Stimulated activated naive CD8-positive, alpha-beta T cell treated with anti-CD3 and anti-CD28 coated beads, Interleukin-15, Interleukin-2, amounts not matched to agents 100 ng/mL and 50 ng/mL, for 24 hours (primary cell): ENCODE measurements at regions not wholly inside any gene's neighbourhood (a gene's known extent, or its start where the extent isn't known, plus 50 kb on each side); places are given as distances from the start of the nearest gene placed in this dataset.
"Not testable (repeated sequence)": the region's sequence is repeated elsewhere in the genome, so short reads cannot be mapped to it uniquely, and the experiment has no call there.

ENCODE experiments used
- H3K27ac Mint-ChIP-seq: one replicate; pipeline ENCODE4 v1.8.0; 2021; ENCODE audit warnings: mild to moderate bottlenecking, mixed read lengths
- H3K27me3 Mint-ChIP-seq: one replicate; pipeline ENCODE4 v1.8.0; 2021; ENCODE audit warnings: mixed read lengths
- H3K36me3 Mint-ChIP-seq: one replicate; pipeline ENCODE4 v1.8.0; 2021; ENCODE audit warnings: low read depth, mixed read lengths
- H3K4me1 Mint-ChIP-seq: one replicate; pipeline ENCODE4 v1.8.0; 2021; ENCODE audit warnings: low read depth, mixed read lengths
- H3K4me3 Mint-ChIP-seq: one replicate; pipeline ENCODE4 v1.8.0; 2021; ENCODE audit warnings: mild to moderate bottlenecking, mixed read lengths
- H3K9me3 Mint-ChIP-seq: one replicate; pipeline ENCODE4 v1.8.0; 2021; ENCODE audit warnings: mixed read lengths

DNA sequence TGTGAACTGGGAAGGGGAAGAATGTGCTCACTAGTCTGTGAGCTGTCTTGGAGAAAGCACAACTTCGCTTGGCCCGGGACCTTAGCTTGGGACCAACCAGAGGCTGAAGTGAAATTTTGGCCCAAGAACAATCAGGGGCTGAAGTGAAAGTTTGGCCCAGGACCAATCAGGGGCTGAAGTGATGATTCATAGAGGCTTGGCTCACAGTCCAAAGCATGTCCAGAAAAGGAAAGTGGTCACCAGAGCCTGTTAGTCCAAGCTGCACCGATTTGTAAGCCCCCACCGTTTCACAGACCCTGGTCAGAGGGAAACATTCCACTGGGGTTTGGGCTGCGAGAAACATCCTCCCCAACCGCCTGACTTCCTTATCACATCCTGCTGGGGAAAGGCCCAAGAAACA is 763.3 kb downstream of the SPATA31A7 start:
- not testable (repeated sequence) for H3K27me3 Mint-ChIP-seq, H3K36me3 Mint-ChIP-seq, H3K4me1 Mint-ChIP-seq, H3K4me3 Mint-ChIP-seq, H3K9me3 Mint-ChIP-seq, H3K27ac Mint-ChIP-seq

DNA sequence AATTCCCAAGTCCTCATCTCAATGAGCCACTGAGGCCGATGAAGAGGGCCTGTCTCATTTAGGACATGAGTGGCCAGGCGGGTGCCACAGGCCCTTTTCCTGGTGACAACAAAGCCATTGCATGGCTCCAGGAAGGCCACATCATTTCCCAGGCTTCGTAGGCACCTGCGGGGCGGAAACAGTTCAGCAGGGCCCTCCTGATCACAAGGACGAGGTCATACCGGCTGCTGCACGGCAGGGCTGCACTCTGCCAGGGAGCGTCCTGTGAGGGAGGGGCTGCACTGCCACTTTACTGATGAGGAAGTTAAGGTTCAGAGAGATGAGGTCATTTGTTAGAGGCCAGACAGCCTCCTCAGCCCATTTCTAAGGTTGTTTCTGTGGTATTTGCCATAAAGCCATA is 781.8 kb downstream of the SPATA31A7 start:
- H3K4me1 Mint-ChIP-seq, H3K36me3 Mint-ChIP-seq, H3K27me3 Mint-ChIP-seq, H3K27ac Mint-ChIP-seq, H3K4me3 Mint-ChIP-seq, H3K9me3 Mint-ChIP-seq: not testable (repeated sequence)

DNA sequence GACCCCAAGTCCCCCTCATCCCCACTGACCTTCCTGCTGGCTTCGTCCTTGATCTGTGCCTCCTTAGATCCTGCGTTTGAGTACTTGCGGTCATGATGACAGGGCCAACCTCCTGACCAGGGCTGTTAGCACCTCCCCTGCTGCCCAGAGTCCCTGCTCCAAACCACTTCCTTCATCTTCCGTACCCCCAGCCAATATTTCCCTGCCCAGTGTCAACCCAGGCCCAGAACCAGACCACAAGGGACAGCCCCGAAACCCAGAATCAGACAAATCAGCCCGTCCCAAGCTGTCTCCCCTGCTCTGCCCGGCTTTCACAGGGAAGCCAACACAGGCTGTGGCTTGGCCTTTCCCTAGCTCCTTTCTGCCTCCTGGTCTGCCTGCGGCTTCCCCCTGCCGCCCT is 784.7 kb downstream of the SPATA31A7 start:
- not testable (repeated sequence) for H3K36me3 Mint-ChIP-seq, H3K4me1 Mint-ChIP-seq, H3K27ac Mint-ChIP-seq, H3K27me3 Mint-ChIP-seq, H3K9me3 Mint-ChIP-seq, H3K4me3 Mint-ChIP-seq

DNA sequence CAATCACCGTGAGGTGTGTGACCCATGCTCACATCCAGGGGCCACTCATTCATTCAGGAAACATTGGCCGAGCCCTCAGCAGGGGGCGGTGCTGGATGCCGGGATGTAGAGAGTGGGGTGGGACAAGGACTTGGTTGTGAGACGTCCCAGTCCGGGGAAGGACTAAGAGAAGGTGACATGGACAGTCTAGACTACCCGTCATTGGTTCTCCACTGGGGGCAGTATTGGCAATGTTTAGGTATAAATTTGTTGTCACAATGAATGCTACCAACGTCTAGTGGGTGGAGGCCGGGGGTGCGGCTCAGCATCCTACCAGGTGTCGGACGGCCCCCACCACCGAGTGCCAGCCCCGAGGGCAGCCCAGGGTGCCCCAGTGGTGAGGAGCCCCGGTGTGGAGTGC is 786.5 kb downstream of the SPATA31A7 start:
- H3K9me3 Mint-ChIP-seq, H3K36me3 Mint-ChIP-seq, H3K4me3 Mint-ChIP-seq, H3K27me3 Mint-ChIP-seq, H3K27ac Mint-ChIP-seq, H3K4me1 Mint-ChIP-seq: not testable (repeated sequence)

DNA sequence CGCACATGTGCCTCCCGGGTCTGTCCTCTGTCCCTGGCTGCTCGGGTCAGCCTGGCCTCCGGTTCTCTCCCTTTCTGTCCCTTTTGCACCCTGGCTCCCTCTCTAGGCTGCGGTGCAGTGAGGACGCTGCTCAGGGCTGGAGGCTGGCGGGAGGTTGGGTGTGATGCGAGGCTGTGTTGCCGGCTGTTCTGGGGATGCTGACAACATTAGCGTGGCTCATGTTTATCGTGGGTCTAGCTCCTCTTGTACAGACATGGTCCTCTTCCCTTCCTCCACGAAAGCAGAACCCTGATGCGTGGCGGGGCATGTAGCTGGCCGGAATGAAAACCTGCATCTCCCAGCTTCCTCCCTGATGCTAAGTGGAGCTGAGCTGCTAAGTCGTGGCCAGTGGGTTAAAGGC is 792.9 kb downstream of the SPATA31A7 start:
- not testable (repeated sequence) for H3K27me3 Mint-ChIP-seq, H3K4me3 Mint-ChIP-seq, H3K4me1 Mint-ChIP-seq, H3K27ac Mint-ChIP-seq, H3K36me3 Mint-ChIP-seq, H3K9me3 Mint-ChIP-seq

DNA sequence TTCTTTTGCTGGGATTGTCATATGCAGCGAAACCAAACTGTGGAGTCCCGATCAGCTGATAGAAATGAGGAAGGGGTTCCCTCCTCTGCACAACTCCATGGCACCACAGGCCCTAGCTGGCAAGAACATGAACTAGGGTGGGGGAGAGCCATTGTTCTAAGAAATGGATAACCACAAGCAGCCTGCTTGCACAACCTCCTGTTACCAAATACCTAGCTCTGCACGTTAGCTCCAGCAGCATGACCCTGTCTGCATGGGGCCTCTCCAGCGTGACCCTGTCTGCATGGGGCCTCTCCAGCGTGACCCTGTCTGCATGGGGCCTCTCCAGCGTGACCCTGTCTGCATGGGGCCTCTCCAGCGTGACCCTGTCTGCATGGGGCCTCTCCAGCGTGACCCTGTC is 793.6 kb downstream of the SPATA31A7 start:
- H3K27me3 Mint-ChIP-seq, H3K36me3 Mint-ChIP-seq, H3K4me1 Mint-ChIP-seq, H3K9me3 Mint-ChIP-seq, H3K27ac Mint-ChIP-seq, H3K4me3 Mint-ChIP-seq: not testable (repeated sequence)

DNA sequence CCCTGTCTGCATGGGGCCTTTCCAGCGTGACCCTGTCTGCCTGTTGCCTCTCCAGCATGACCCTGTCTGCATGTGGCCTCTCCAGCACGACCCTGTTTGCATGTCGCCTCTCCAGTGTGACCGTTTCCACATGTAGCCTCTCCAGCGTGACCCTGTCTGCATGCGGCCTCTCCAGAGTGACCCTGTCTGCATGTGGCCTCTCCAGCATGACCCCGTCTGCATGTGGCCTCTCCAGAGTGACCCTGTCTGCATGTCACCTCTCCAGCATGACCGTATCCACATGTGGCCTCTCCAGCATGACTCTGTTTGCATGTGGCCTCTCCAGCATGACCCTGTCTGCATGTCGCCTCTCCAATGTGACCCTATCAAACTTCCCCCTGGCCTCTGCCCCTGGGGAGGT is 794.1 kb downstream of the SPATA31A7 start:
- H3K4me3 Mint-ChIP-seq, H3K4me1 Mint-ChIP-seq, H3K27me3 Mint-ChIP-seq, H3K27ac Mint-ChIP-seq, H3K9me3 Mint-ChIP-seq, H3K36me3 Mint-ChIP-seq: not testable (repeated sequence)

DNA sequence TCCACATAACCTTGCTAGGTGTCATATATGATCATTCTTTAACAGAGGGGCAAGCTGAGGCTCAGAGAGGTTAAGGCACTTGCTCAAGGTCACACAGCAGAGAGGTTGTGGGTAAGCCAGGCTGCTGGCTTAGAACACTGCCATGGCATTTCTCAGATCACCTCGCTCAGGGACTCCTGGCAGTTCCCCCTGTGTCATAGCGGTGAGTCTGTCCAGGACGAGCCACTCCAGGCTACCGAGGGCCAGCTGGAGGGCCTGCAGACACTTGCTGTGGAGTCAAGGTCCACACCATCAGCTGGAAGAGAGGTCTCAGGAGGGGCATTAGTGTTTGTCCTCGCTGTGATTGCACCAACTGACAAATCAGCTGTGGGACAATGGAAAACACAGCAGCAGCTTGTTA is 794.7 kb downstream of the SPATA31A7 start:
- H3K4me1 Mint-ChIP-seq, H3K27me3 Mint-ChIP-seq, H3K9me3 Mint-ChIP-seq, H3K36me3 Mint-ChIP-seq, H3K4me3 Mint-ChIP-seq, H3K27ac Mint-ChIP-seq: not testable (repeated sequence)

DNA sequence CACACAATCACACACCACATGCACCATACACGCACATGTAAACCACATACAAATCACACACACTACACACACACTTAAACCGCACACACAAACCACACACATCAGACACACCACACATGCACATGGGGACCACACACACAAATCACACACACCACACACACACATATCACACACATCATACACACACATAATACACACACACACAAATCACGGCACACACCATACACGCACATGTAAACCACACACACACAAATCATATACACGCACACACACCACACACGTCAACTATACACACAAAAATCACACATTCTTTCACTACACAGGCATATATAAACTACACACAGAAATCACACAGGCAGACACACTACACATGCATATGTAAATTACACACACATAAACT is 802.3 kb downstream of the SPATA31A7 start:
- peak overlapping the region; percentile 11 for H3K27ac Mint-ChIP-seq
- not testable (repeated sequence) for H3K36me3 Mint-ChIP-seq, H3K4me3 Mint-ChIP-seq, H3K27me3 Mint-ChIP-seq, H3K4me1 Mint-ChIP-seq
- H3K9me3 Mint-ChIP-seq: peaks cover 13% of the 10 kb centered on the region

DNA sequence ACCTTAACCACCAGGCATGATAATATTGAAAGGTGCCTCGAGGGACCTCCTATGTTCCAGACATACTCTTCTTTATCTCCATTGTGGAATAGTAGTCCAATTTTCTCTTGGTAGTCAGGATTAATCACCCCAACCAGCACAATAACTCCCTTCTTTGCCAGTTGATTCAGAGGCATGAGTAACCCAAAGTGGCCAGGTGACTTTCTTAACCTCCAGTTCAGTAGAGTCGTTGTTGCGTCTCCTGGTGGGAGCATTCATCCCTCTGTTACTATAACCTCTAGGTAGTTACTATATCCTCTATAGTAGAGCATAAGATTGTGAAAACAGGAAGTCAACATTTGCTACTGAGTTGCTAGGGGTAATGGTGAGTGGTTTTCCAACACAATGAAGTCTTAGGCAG is 842.6 kb downstream of the SPATA31A7 start:
- not testable (repeated sequence) for H3K27ac Mint-ChIP-seq, H3K4me3 Mint-ChIP-seq, H3K4me1 Mint-ChIP-seq, H3K9me3 Mint-ChIP-seq, H3K36me3 Mint-ChIP-seq, H3K27me3 Mint-ChIP-seq

DNA sequence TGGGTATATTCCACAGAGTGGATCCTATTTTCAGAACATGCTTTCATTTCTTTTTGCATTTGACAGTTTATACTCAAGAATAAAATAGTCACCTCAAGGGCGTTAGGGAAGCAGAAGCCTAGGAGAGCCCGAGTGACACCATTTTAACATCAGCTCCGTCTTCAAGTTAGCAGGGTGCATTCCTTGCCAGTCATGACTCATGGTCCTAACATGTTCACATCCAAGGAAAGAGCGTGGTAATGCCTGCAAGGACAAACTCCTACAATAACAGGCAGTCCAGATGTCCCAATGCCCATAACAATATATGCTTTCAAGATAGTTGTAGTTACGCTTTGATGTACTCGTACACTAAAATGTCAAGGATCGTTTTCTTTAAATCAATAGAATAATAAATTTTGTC is 848.4 kb downstream of the SPATA31A7 start:
- not testable (repeated sequence) for H3K4me3 Mint-ChIP-seq, H3K4me1 Mint-ChIP-seq, H3K36me3 Mint-ChIP-seq, H3K27ac Mint-ChIP-seq, H3K27me3 Mint-ChIP-seq, H3K9me3 Mint-ChIP-seq

DNA sequence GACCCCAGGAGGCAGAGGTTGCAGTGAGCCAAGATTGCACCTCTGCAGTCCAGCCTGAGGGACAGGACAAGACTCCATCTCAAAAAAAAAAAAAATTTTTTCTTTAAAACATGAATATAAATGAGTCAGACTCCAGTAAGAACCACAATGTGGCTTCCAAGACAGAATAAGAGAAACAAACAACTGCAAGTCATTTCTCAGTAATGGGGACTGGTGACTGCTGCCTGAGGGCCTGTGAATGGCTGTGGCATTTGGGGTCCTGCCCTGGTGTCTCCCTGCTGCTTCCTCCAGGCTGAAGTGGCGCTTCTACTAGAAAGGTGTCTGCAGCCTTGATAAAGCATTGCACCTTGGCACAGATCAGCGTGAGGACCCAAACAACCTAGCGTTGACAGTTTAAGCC is 868.3 kb downstream of the SPATA31A7 start:
- H3K9me3 Mint-ChIP-seq, H3K36me3 Mint-ChIP-seq, H3K4me1 Mint-ChIP-seq, H3K27me3 Mint-ChIP-seq, H3K4me3 Mint-ChIP-seq, H3K27ac Mint-ChIP-seq: not testable (repeated sequence)

DNA sequence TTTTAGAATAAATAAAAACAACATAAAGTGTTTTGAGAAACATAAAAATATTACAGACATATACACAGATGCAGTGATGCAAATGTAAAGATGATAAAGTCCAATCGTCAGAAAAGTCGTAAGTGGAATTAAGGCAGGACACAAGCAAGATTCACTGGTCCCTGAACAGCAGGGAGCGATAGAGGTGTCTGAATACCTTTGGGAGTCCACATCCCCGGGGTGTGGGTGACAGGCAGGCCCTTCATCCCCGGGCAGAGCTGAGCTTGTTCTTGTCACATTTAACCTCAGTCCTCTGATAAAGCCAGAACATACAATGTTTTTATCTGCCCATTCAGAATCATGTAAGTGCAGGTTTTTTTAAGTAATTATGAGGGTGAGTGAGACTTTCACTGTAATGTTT is 881.2 kb downstream of the SPATA31A7 start:
- H3K27ac Mint-ChIP-seq, H3K4me3 Mint-ChIP-seq, H3K4me1 Mint-ChIP-seq, H3K27me3 Mint-ChIP-seq, H3K9me3 Mint-ChIP-seq, H3K36me3 Mint-ChIP-seq: not testable (repeated sequence)

DNA sequence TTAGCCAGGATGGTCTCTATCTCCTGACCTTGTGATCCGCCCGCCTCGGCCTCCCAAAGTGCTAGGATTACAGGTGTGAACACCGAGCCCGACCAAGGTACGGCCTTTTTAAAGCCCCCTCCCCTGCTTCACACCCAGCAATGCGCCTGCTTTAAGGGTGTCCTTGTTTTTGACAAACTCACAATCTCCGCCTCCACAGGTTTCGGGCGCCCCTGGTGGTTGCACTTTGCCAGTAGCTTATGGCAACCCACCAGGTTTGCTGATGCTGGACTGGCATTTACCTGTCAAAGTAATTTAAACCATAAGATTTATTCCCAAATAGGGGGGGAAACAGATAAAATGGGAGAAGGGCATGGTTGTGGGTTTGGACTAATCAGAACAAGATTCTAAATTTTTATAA is 883.6 kb downstream of the SPATA31A7 start:
- not testable (repeated sequence) for H3K27me3 Mint-ChIP-seq, H3K36me3 Mint-ChIP-seq, H3K4me1 Mint-ChIP-seq, H3K4me3 Mint-ChIP-seq, H3K9me3 Mint-ChIP-seq, H3K27ac Mint-ChIP-seq

DNA sequence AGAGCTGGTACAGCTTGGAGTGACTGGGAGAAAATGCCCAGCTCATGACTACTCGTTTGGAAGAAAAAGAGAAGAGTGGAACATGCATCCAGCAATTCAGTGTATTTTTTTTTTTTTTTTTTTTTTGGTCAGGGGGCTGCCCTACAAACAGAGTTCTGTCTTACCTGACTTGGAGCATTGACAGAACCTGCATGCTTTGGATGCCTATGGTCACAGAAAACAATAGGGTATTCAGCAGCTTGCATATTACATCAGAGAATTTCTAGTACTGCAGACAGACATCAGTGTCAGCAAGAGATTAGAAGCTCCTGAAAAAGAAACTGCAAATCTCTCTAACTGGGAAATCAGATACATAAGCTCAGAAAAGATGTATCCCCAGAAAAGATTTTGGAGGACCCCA is 894.4 kb downstream of the SPATA31A7 start:
- not testable (repeated sequence) for H3K27me3 Mint-ChIP-seq, H3K4me3 Mint-ChIP-seq, H3K27ac Mint-ChIP-seq, H3K4me1 Mint-ChIP-seq, H3K9me3 Mint-ChIP-seq, H3K36me3 Mint-ChIP-seq

DNA sequence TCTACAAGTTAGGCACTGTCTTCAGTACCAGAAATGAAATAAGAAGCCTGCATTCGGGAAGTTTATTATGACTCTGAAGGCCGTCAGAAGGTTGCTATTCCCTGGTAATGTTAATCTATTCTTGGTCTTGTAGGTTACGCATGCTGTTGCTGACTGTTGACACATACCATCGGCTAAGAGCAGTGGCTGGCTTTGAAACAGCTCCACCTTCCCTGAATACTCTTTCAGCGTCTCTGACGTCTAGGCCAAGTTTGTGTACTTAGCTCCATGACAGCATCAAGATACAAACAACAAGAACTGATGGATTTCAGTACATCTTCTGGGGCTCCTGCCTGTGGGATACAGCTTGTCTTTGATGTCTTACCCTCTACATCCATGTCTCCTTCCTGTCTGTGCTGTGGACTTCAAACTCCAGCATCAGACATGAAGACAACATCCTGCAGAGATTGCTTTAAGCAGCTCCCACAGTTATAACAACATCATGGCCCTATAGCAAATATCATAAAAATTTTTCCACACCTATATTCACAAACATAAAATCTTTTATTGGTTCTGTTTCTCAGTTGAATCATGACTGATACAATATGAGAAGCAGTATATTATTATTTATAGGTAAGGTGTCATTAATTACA is 906.0 kb downstream of the SPATA31A7 start:
- not testable (repeated sequence) for H3K27me3 Mint-ChIP-seq, H3K36me3 Mint-ChIP-seq, H3K9me3 Mint-ChIP-seq, H3K27ac Mint-ChIP-seq, H3K4me3 Mint-ChIP-seq, H3K4me1 Mint-ChIP-seq

DNA sequence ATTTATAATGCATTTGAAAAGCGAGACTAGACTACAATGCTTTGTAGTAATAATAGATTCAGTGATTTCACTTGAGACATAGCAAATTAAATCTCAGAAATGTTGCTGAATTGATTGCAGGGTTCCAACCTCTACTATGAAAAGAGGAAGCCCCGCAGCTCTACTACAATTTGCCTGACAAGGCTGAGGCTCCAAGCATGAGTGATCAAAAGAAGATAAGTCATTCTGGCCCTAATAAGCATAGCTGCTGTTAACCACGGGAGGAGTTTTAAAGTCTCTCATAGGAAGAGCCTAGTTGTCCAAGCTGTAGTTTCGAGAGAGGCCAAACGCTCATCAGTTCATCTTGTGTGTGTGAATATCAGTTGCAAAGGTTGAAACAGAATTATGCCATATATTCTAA is 920.6 kb downstream of the SPATA31A7 start:
- not testable (repeated sequence) for H3K27ac Mint-ChIP-seq, H3K4me1 Mint-ChIP-seq, H3K4me3 Mint-ChIP-seq, H3K36me3 Mint-ChIP-seq, H3K27me3 Mint-ChIP-seq, H3K9me3 Mint-ChIP-seq
